IMR-90 (cell line): ENCODE measurements at regions not wholly inside any gene's neighbourhood (a gene's known extent, or its start where the extent isn't known, plus 50 kb on each side); places are given as distances from the start of the nearest gene placed in this dataset.

Source experiments
- ATAC-seq: fragments of 200-7000 bp; cut with Tn5 transposase; 2 replicates; pipeline ENCODE4 v1.9.1; 2020; ENCODE audit warnings: low read depth, mild to moderate bottlenecking, moderate library complexity
- BruUV-seq: library from RNA; stranded (reverse); fragments of 400-500 nt; replicated peaks from 2 replicates; lab custom pipeline; 2021; lab: Mats Ljungman, UMichigan
- CTCF ChIA-PET: fragments of 300-600 bp; formaldehyde crosslinking; extraction: SDS; loops from one replicate; lab custom pipeline; 2021; ENCODE audit warnings: antibody characterized with exemption; lab: Yijun Ruan, JAX
- POLR2A ChIA-PET: fragments of 300-600 bp; sonication (Branson Sonifier 250); formaldehyde crosslinking; loops from one replicate; lab custom pipeline; 2022; ENCODE audit warnings: antibody characterized with exemption; ENCODE audit not compliant: unreplicated experiment; lab: Charles Lee
- DNase-seq: peaks from one replicate; pipeline ENCODE4 v3.0.0; 2013
- H2AFZ ChIP-seq: replicated peaks from 2 replicates; pipeline ENCODE3; 2013; ENCODE audit warnings: low read length, mild to moderate bottlenecking; ENCODE audit not compliant: poor library complexity
- H2AK5ac ChIP-seq: 2 replicates; pipeline ENCODE4 v1.6.1; 2013; ENCODE audit warnings: low read depth, low read length, inconsistent platforms
- H2AK9ac ChIP-seq: replicated peaks from 2 replicates; pipeline ENCODE3; 2013; ENCODE audit warnings: mild to moderate bottlenecking, low read depth, low read length, moderate library complexity; ENCODE audit not compliant: poor library complexity
- H2BK120ac ChIP-seq: 2 replicates; pipeline ENCODE4 v1.6.1; 2013; ENCODE audit warnings: low read depth, low read length, inconsistent platforms
- H2BK15ac ChIP-seq: 3 replicates; pipeline ENCODE4 v1.6.1; 2013; ENCODE audit warnings: low read depth, low read length, inconsistent platforms
- H2BK20ac ChIP-seq: 2 replicates; pipeline ENCODE4 v1.6.1; 2013; ENCODE audit warnings: low read depth, mild to moderate bottlenecking, inconsistent platforms, low read length, moderate library complexity
- H2BK5ac ChIP-seq: 2 replicates; pipeline ENCODE4 v1.6.1; 2013; ENCODE audit warnings: mild to moderate bottlenecking, low read depth, low read length, inconsistent platforms; ENCODE audit not compliant: poor library complexity, severe bottlenecking
- H3K14ac ChIP-seq: replicated peaks from 2 replicates; pipeline ENCODE4 v1.6.1; 2013; ENCODE audit warnings: low read depth, low read length, inconsistent platforms
- H3K18ac ChIP-seq: 2 replicates; pipeline ENCODE4 v1.6.1; 2013; ENCODE audit warnings: low read depth, low read length, control low read depth
- H3K23ac ChIP-seq: 2 replicates; pipeline ENCODE4 v1.6.1; 2013; ENCODE audit warnings: low read depth, low read length, inconsistent platforms
- H3K27ac ChIP-seq: 2 replicates; pipeline ENCODE4 v1.5.1; 2013; ENCODE audit warnings: mild to moderate bottlenecking, control low read depth, low read length; ENCODE audit not compliant: insufficient read depth
- H3K27me3 ChIP-seq: 2 replicates; pipeline ENCODE4 v1.6.1; 2013; ENCODE audit warnings: low read length; ENCODE audit not compliant: control insufficient read depth, insufficient read depth
- H3K36me3 ChIP-seq: 2 replicates; pipeline ENCODE4 v1.6.1; 2013; ENCODE audit warnings: low read length, mixed read lengths; ENCODE audit not compliant: control insufficient read depth, insufficient read depth
- H3K4ac ChIP-seq: 2 replicates; pipeline ENCODE4 v1.6.1; 2013; ENCODE audit warnings: low read depth, low read length, inconsistent platforms
- H3K4me1 ChIP-seq: 2 replicates; pipeline ENCODE4 v1.6.1; 2013; ENCODE audit warnings: low read length, mixed read lengths; ENCODE audit not compliant: control insufficient read depth, insufficient read depth
- H3K4me2 ChIP-seq: 2 replicates; pipeline ENCODE4 v1.6.1; 2013; ENCODE audit warnings: low read depth, mild to moderate bottlenecking, control low read depth, low read length, moderate library complexity
- H3K4me3 ChIP-seq: 2 replicates; pipeline ENCODE4 v1.5.1; 2013; ENCODE audit warnings: low read depth, mild to moderate bottlenecking, control low read depth, low read length, moderate library complexity; ENCODE audit not compliant: insufficient read depth
- H3K56ac ChIP-seq: 2 replicates; pipeline ENCODE4 v1.6.1; 2013; ENCODE audit warnings: low read length, inconsistent platforms; ENCODE audit not compliant: insufficient read depth; ENCODE audit errors: extremely low read depth
- H3K79me1 ChIP-seq, 2 experiments: 2 replicates each; pipeline ENCODE4 v1.6.1; 2013; ENCODE audit warnings: low read length in 2 of 2, inconsistent platforms in 1 of 2, low read depth in 1 of 2
- H3K9ac ChIP-seq: 2 replicates; pipeline ENCODE4 v1.6.1; 2013; ENCODE audit warnings: low read depth, low read length, control low read depth
- H3K9me1 ChIP-seq: 2 replicates; pipeline ENCODE4 v1.6.1; 2013; ENCODE audit warnings: low read length, inconsistent platforms; ENCODE audit not compliant: insufficient read depth
- H3K9me3 ChIP-seq: 2 replicates; pipeline ENCODE4 v1.6.1; 2013; ENCODE audit warnings: low read length; ENCODE audit not compliant: control insufficient read depth, insufficient read depth
- H4K20me1 ChIP-seq: 2 replicates; pipeline ENCODE4 v1.6.1; 2013; ENCODE audit warnings: low read length, inconsistent platforms; ENCODE audit not compliant: insufficient read depth
- H4K5ac ChIP-seq: 2 replicates; pipeline ENCODE4 v1.6.1; 2013; ENCODE audit warnings: mild to moderate bottlenecking, low read depth, low read length, control low read depth
- H4K8ac ChIP-seq, 2 experiments: 2 replicates each; pipeline ENCODE4 v1.6.1; 2013; ENCODE audit warnings: low read depth in 2 of 2, low read length in 2 of 2, control low read depth in 1 of 2, inconsistent platforms in 1 of 2
- H4K91ac ChIP-seq: 2 replicates; pipeline ENCODE4 v1.6.1; 2013; ENCODE audit warnings: low read depth, low read length, inconsistent platforms; ENCODE audit not compliant: insufficient read depth
- CEBPB ChIP-seq: IDR thresholded peaks from 2 replicates; pipeline ENCODE4 v1.6.1; 2012; ENCODE audit warnings: low read depth, low read length, improper control_type of control experiment
- CHD1 ChIP-seq: IDR thresholded peaks from 2 replicates; pipeline ENCODE4 v1.6.1; 2012; ENCODE audit warnings: low read depth, low read length, improper control_type of control experiment
- FOS ChIP-seq: fragments of 150-350 bp; IDR thresholded peaks from 2 replicates; pipeline ENCODE4 v1.6.1; 2016; ENCODE audit warnings: low read depth, low read length
- MAFK ChIP-seq: IDR thresholded peaks from 2 replicates; pipeline ENCODE4 v1.6.1; 2012; ENCODE audit warnings: low read depth, low read length, improper control_type of control experiment
- MAZ ChIP-seq: IDR thresholded peaks from 2 replicates; pipeline ENCODE4 v1.6.1; 2012; ENCODE audit warnings: low read depth, mild to moderate bottlenecking, low read length, improper control_type of control experiment, moderate library complexity, borderline replicate concordance
- MXI1 ChIP-seq: IDR thresholded peaks from 2 replicates; pipeline ENCODE4 v1.6.1; 2012; ENCODE audit warnings: low read depth, mild to moderate bottlenecking, low read length, moderate library complexity, borderline replicate concordance
- NFE2L2 ChIP-seq: fragments of 150-350 bp; IDR thresholded peaks from 2 replicates; pipeline ENCODE4 v1.6.1; 2016; ENCODE audit warnings: low read depth, mild to moderate bottlenecking, low read length
- POLR2A ChIP-seq: IDR thresholded peaks from 2 replicates; pipeline ENCODE4 v1.6.1; 2012; ENCODE audit warnings: mild to moderate bottlenecking, low read depth, low read length
- RAD21 ChIP-seq: IDR thresholded peaks from 2 replicates; pipeline ENCODE4 v1.6.1; 2012; ENCODE audit warnings: low read length, improper control_type of control experiment
- RCOR1 ChIP-seq: IDR thresholded peaks from 2 replicates; pipeline ENCODE4 v1.6.1; 2012; ENCODE audit warnings: mild to moderate bottlenecking, low read length, improper control_type of control experiment; ENCODE audit not compliant: insufficient replicate concordance
- RFX5 ChIP-seq: IDR thresholded peaks from 2 replicates; pipeline ENCODE4 v1.8.0; 2012; ENCODE audit warnings: low read depth, mild to moderate bottlenecking, low read length, moderate library complexity
- SMC3 ChIP-seq: fragments of 150-350 bp; IDR thresholded peaks from 2 replicates; pipeline ENCODE4 v1.6.1; 2016; ENCODE audit warnings: low read depth, mild to moderate bottlenecking, antibody characterized with exemption, low read length, moderate library complexity
- whole genome bisulfite sequencing, 2 experiments: methylation state at CpG; one replicate each; pipeline versions ENCODE4 v1.1.5 to v1.1.7; 2013; ENCODE audit warnings: missing lambda C conversion rate in 2 of 2; ENCODE audit not compliant: insufficient read length in 1 of 2; ENCODE audit errors: extremely low coverage in 2 of 2; 5-methylcytosine and 5-hydroxymethylcytosine counted together
- dilution Hi-C: fragments of 300-500 bp; cut with HindIII; formaldehyde crosslinking; loops from one replicate; pipeline ENCODE4 v1.14.3; 2018; ENCODE audit warnings: low sequenced_read_pairs; ENCODE audit not compliant: unreplicated experiment
- in situ Hi-C: fragments of 300-500 bp; cut with MboI; formaldehyde crosslinking; loops from 3 replicates; pipeline ENCODE4 v1.14.3; 2019; ENCODE audit warnings: low sequenced_read_pairs, inconsistent platforms, mixed read lengths
- intact Hi-C: fragments of 100-400 bp; cut with micrococcal nuclease; formaldehyde crosslinking; loops from 2 replicates; pipeline ENCODE4 v1.10.0; 2022
- TF ChIP-seq, protein P1 (sequence below): fragments of 150-350 bp; IDR thresholded peaks from 2 replicates; pipeline ENCODE4 v1.6.1; 2017; ENCODE audit warnings: mild to moderate bottlenecking, antibody characterized with exemption, low read length, low read depth
- TF ChIP-seq, protein P2 (sequence below): conservative IDR thresholded peaks from 2 replicates; pipeline ENCODE4 v1.5.1; 2012; ENCODE audit warnings: mild to moderate bottlenecking, low read depth, low read length, improper control_type of control experiment

DNA sequence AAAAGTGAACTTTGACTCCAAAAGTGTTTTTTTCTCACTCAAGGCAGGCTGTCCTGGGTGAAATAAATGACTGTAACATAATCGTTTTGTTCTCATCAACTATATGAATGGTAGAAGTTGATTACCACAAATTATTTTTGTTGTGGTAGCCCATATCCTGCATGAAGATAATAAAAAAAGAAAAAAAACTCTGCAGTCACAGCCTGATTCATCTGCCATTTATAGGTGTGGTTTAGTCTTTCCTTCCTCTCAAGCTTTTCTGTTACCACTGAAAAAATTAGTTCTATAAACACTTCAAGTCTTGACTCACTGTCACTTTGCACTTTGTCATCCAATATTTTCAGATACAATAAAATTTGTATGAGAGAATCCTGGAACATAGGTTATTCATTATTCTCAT is 522.0 kb downstream of the PLCL1 start:
- H2BK120ac ChIP-seq, result no peak overlapping the region
- H3K9me1 ChIP-seq, result no peaks in the 10 kb centered on the region
- H4K20me1 ChIP-seq, result no peaks in the 10 kb centered on the region
- H3K79me1 ChIP-seq, result no peaks in the 10 kb centered on the region
- H2BK20ac ChIP-seq, result no peak overlapping the region
- in situ Hi-C loops (no loop called here), intact Hi-C loops (no loop called here), dilution Hi-C loops (no loop called here)
- ChIA-PET POLR2A (no interaction called here), CTCF (interaction anchor here (2.3 kb wide), 1 partner anchor 12 kb away, joined by 9 read pairs; no protein-coding TSS in a partner anchor)
- DNase-seq, result no peak
- H3K36me3 ChIP-seq, result no peaks in the 10 kb centered on the region
- H3K23ac ChIP-seq, result no peak overlapping the region
- H3K14ac ChIP-seq, result no peak overlapping the region
- no peak overlapping the region for H3K27ac ChIP-seq
- H3K27me3 ChIP-seq, result no peaks in the 10 kb centered on the region
- no peak overlapping the region for H2BK15ac ChIP-seq
- ATAC-seq, result no peak
- H4K5ac ChIP-seq, result no peak overlapping the region
- no peak overlapping the region for H4K8ac ChIP-seq
- H4K91ac ChIP-seq, result no peak overlapping the region
- no peak for TF ChIP-seq RAD21
- no peak for TF ChIP-seq POLR2A
- TF ChIP-seq, protein P1, sequence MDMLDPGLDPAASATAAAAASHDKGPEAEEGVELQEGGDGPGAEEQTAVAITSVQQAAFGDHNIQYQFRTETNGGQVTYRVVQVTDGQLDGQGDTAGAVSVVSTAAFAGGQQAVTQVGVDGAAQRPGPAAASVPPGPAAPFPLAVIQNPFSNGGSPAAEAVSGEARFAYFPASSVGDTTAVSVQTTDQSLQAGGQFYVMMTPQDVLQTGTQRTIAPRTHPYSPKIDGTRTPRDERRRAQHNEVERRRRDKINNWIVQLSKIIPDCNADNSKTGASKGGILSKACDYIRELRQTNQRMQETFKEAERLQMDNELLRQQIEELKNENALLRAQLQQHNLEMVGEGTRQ, result no peak
- no peak for TF ChIP-seq FOS
- TF ChIP-seq MXI1, result no peak
- no peak for TF ChIP-seq MAZ
- TF ChIP-seq RFX5, result no peak
- no peak for TF ChIP-seq RCOR1
- no peak for TF ChIP-seq NFE2L2
- TF ChIP-seq CEBPB, result no peak
- no peak for TF ChIP-seq CHD1
- TF ChIP-seq MAFK, result no peak
- TF ChIP-seq, protein P2, sequence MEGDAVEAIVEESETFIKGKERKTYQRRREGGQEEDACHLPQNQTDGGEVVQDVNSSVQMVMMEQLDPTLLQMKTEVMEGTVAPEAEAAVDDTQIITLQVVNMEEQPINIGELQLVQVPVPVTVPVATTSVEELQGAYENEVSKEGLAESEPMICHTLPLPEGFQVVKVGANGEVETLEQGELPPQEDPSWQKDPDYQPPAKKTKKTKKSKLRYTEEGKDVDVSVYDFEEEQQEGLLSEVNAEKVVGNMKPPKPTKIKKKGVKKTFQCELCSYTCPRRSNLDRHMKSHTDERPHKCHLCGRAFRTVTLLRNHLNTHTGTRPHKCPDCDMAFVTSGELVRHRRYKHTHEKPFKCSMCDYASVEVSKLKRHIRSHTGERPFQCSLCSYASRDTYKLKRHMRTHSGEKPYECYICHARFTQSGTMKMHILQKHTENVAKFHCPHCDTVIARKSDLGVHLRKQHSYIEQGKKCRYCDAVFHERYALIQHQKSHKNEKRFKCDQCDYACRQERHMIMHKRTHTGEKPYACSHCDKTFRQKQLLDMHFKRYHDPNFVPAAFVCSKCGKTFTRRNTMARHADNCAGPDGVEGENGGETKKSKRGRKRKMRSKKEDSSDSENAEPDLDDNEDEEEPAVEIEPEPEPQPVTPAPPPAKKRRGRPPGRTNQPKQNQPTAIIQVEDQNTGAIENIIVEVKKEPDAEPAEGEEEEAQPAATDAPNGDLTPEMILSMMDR, result no peak
- TF ChIP-seq SMC3, result no peak
- no peak overlapping the region for H2AK9ac ChIP-seq
- no peak overlapping the region for H2AFZ ChIP-seq
- H3K56ac ChIP-seq, result no peak overlapping the region
- no TSS peak for BruUV-seq
- no peak overlapping the region for H3K4ac ChIP-seq
- H3K4me3 ChIP-seq, result no peak overlapping the region
- no peaks in the 10 kb centered on the region for H3K4me1 ChIP-seq
- WGBS, 2 experiments, result no CpG with 5 or more reads among the region's 1 CpG
- no peak overlapping the region for H3K18ac ChIP-seq
- no peaks in the 10 kb centered on the region for H3K9me3 ChIP-seq
- H3K9ac ChIP-seq, result no peak overlapping the region
- no peak overlapping the region for H2BK5ac ChIP-seq
- no peak overlapping the region for H3K4me2 ChIP-seq
- no peak overlapping the region for H2AK5ac ChIP-seq
